Muscle of leg (tissue), 3 donors: ENCODE measurements at regions not wholly inside any gene's neighbourhood (a gene's known extent, or its start where the extent isn't known, plus 50 kb on each side); places are given as distances from the start of the nearest gene placed in this dataset.
A peak's percentile ranks its signal among the peaks of the same experiment; 100 is the strongest.

Source experiments
- DNase-seq: peaks from one replicate; pipeline ENCODE4 v3.0.0; 2013
- H3K27ac ChIP-seq: one replicate; pipeline ENCODE4 v1.5.1; 2013; ENCODE audit warnings: mild to moderate bottlenecking, low read length, control low read depth
- H3K27me3 ChIP-seq: one replicate; pipeline ENCODE4 v1.6.1; 2013; ENCODE audit warnings: low read length; ENCODE audit not compliant: control insufficient read depth, insufficient read depth
- H3K36me3 ChIP-seq: one replicate; pipeline ENCODE4 v1.6.1; 2013; ENCODE audit warnings: low read length; ENCODE audit not compliant: control insufficient read depth, insufficient read depth
- H3K4me1 ChIP-seq: one replicate; pipeline ENCODE4 v1.6.1; 2013; ENCODE audit warnings: low read length; ENCODE audit not compliant: control insufficient read depth, insufficient read depth
- H3K4me3 ChIP-seq: one replicate; pipeline ENCODE4 v1.5.1; 2013; ENCODE audit warnings: low read length, control low read depth
- H3K9me3 ChIP-seq: replicated peaks from 2 replicates; pipeline ENCODE4 v1.6.1; 2013; ENCODE audit warnings: low read depth, low read length; ENCODE audit not compliant: control insufficient read depth
- WGBS: methylation state at CpG from one replicate; pipeline ENCODE4 v1.1.5; 2013; ENCODE audit warnings: missing lambda C conversion rate; ENCODE audit not compliant: insufficient coverage; 5-methylcytosine and 5-hydroxymethylcytosine counted together

DNA sequence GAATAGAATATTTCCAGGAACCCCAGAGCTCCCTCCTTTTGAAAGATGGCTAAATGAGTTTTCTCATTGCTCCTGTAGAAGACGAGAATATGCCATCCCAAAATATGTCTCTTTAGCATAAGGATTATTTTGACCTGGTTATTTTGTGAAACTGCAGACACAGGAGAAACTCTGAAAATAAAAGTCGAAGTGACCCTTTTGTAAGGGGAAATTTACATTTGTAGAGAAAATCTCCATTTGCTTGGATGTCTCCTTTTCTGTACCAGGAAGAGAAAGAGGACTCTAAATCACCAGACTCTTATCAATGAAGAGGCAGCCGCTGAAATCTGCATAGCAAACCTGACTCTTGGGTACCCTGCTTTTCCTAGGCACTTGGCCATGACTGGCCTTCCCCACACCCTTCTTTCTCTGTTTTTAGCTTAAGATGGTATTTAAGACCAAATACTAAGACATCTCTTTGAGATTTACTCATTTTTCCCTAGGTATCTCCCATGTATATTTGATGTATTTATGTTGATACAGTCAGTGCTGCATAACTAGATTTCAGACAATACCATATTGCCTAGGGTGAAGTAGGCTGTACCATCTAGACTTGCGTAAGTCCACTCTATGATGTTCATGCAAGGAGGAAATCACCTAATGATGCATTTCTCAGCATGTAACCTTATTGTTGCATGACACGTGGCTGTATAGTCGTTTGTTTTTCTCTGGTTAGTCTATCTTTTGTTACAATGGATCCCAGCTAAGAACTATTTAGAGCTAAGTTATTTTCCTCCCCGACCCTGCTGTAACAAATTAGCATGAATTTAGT, 98.2 kb upstream of the UBE3A start:
- H3K4me3 ChIP-seq = no peak overlapping the region
- H3K27ac ChIP-seq = no peak overlapping the region
- H3K4me1 ChIP-seq = peaks cover 2% of the 10 kb centered on the region
- no peaks in the 10 kb centered on the region for H3K36me3 ChIP-seq
- no CpG with 5 or more reads among the region's 7 CpGs for whole genome bisulfite sequencing
- H3K9me3 ChIP-seq = no peaks in the 10 kb centered on the region
- H3K27me3 ChIP-seq = no peaks in the 10 kb centered on the region
- DNase-seq = no peak

DNA sequence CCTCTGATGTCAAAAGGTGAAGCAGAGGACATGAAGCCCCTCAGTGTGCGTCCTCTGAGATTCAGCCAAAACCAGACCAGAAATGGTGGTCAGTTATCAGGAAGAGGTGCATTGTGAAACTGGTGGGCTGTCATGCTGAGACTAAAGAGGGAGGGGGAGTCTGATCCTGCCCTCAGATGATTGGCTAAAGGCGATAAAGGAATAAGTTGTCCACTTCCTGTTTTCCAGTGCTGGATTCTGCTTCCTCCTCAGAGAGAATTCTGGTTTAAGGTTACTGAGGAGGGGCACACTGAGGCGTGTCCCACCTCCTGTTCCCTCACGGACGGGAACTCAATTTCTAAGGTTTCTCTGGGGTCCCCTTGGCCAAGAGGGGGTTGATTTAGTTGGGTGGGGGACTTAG, 97.0 kb upstream of the UBE3A start:
- H3K9me3 ChIP-seq = no peaks in the 10 kb centered on the region
- H3K27ac ChIP-seq = no peak overlapping the region
- no peak for DNase-seq
- 79% methylated on average over 2 of the region's 5 CpGs for WGBS
- H3K27me3 ChIP-seq = no peaks in the 10 kb centered on the region
- H3K4me1 ChIP-seq = peaks cover 2% of the 10 kb centered on the region
- H3K4me3 ChIP-seq = no peak overlapping the region
- no peaks in the 10 kb centered on the region for H3K36me3 ChIP-seq

DNA sequence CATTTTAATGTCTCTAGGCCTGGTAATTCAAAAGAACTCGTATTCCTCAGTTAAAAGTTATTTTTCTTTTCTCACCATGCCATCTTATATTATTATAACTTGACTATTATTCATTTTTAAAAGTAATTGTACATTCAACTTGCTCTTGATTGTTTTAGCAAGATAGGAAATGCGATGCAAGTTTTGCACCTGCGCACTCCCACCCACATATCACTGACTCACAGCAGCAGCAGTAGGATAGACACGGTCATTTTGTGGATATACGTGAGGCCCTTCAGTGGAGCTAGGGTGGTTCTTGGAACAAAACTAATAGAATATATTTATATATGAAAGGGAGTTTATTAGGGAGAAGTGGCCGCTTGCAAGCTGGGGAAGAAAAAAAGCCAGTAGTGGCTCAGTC, 95.5 kb upstream of the UBE3A start:
- Histone ChIP-seq H3K27ac (no peak overlapping the region), H3K4me1 (peaks cover 2% of the 10 kb centered on the region), H3K4me3 (no peak overlapping the region), H3K27me3 (no peaks in the 10 kb centered on the region), H3K36me3 (no peaks in the 10 kb centered on the region), H3K9me3 (no peaks in the 10 kb centered on the region)
- 75% methylated on average over 1 of the region's 6 CpGs for WGBS
- DNase-seq = no peak

DNA sequence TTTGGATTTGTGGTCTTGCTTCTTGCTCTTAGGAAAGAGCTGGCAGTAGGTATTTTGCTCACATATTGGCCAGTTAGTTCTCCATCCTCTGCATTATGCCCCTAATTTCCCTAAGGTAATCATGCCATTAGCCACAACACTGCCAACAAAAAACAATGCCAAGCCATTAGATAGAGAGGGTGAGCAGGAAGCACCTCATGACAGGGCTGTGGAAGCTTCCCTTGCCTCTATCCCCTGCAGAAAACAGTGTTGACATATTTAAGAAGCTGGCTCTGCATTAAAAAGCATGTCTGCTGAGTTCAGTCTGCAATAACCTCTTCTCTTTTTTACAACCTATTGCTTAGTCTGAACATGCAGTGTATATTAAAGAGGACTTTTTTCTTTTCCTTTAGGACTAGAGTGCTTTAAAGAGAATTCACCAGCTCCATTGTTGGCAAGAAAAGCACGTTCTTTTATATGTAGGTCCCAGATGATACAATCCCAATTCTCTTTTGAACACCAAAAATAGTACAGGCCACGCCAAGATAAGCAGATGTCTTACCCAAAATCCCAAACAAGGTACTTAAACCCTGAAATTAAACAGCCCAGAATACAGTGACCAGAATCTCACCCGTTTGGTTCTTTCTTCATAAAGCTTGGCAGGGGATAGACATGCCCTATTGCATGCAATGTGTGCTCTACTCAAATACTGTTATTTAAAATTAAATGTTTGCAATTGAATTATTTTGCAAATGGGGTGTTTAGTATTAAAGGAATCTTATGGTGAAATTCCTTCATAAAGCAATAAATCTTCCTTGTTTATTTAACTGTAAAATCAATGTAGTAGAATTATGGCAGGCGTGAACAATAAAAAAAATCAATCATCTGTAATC, 93.7 kb upstream of the UBE3A start:
- no peak overlapping the region for H3K27ac ChIP-seq
- 20% methylated on average over 1 of the region's 4 CpGs for WGBS
- peak; percentile 29 for DNase-seq
- H3K36me3 ChIP-seq = no peaks in the 10 kb centered on the region
- H3K27me3 ChIP-seq = no peaks in the 10 kb centered on the region
- no peak overlapping the region for H3K4me3 ChIP-seq
- H3K9me3 ChIP-seq = no peaks in the 10 kb centered on the region
- peaks cover 2% of the 10 kb centered on the region for H3K4me1 ChIP-seq

DNA sequence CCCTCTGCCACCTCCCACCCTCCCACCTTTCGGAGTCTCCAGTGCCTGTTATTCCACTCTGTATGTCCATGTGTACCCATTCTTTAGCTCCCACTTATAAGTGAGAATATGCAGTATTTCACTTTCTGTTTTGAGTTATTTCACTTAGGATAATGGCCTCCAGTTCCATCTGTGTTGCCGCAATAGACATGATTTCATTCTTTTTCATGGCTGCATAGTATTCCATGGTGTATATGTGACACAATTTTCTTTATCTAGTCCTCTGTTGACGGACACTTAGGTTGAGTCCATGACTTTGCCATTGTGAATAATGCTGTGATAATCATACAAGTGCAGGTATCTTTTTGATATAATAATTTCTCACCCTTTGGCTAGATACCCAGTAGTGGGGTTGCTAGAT, 91.0 kb upstream of the UBE3A start:
- no peak overlapping the region for H3K4me3 ChIP-seq
- no CpG with 5 or more reads among the region's 3 CpGs for WGBS
- H3K27me3 ChIP-seq = no peaks in the 10 kb centered on the region
- H3K4me1 ChIP-seq = peaks cover 2% of the 10 kb centered on the region
- no peaks in the 10 kb centered on the region for H3K36me3 ChIP-seq
- DNase-seq = no peak
- H3K27ac ChIP-seq = no peak overlapping the region
- no peaks in the 10 kb centered on the region for H3K9me3 ChIP-seq

DNA sequence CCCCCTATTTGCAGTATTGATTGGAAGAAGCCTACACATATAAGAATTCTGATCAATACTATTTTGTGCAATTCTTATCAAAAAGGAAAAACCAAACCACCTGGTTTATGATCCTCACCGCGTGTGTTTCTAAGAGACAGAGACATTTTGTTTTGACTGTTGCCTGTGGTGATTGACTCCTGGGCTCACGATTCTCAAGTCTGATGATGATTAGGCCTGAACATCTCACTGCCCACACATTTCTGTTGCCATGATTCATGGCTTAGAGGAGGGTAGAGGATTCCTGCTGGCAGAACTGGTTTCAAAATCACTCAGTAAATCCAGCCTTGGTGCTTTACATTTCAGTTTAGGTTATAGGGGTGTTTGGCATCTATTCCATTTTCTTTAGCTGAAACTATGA, 88.3 kb upstream of the UBE3A start:
- no peak overlapping the region for H3K4me3 ChIP-seq
- no peak overlapping the region for H3K27ac ChIP-seq
- H3K9me3 ChIP-seq = no peaks in the 10 kb centered on the region
- no CpG with 5 or more reads among the region's 3 CpGs for WGBS
- no peaks in the 10 kb centered on the region for H3K36me3 ChIP-seq
- DNase-seq = no peak
- no peaks in the 10 kb centered on the region for H3K27me3 ChIP-seq
- H3K4me1 ChIP-seq = no peaks in the 10 kb centered on the region

DNA sequence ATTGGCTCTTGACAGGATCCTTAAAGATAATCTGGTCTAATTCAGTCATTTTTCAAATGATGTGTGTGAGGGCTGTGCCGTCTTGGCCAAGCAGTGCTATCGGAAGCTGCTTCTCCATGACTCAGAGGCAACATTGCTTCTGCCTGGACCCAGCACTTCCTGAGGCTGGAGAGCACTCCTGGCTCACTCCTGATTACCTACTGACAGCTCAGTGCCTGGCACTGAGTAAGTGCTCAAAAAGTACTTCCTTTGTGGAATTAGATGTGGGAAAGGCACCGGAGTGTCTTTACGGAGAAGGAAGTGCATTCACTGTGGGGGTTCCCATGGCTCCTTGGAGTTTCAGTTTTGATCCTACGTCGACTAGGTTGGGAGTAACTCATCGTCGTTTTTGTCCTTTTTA, 86.9 kb upstream of the UBE3A start:
- Histone ChIP-seq H3K9me3 (no peaks in the 10 kb centered on the region), H3K27ac (no peak overlapping the region), H3K4me1 (no peaks in the 10 kb centered on the region), H3K4me3 (no peak overlapping the region), H3K27me3 (no peaks in the 10 kb centered on the region), H3K36me3 (no peaks in the 10 kb centered on the region)
- no peak for DNase-seq
- WGBS = 40% methylated on average over 2 of the region's 8 CpGs

DNA sequence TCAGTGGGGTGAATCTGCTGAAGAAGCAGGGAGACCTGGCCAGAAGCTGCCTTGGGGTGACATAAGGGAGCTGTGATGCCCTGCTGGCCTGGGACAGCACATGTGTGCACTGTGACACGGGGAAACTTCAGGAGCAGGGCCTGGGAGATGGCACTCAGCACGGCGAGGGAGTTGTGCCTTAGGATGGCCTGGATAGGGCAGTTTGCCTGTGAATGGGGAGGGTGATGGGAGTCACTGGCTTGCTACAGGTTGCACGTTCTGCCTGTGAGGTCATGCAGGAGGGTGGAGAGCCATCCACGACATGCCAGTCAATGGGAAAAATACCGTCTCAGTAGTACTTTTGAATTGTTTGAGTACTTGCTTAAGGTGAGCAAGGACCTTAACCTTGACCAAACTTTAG, 76.8 kb upstream of the UBE3A start:
- H3K27ac ChIP-seq = no peak overlapping the region
- no peak overlapping the region for H3K4me3 ChIP-seq
- WGBS = 66% methylated on average over 5 of the region's 6 CpGs

DNA sequence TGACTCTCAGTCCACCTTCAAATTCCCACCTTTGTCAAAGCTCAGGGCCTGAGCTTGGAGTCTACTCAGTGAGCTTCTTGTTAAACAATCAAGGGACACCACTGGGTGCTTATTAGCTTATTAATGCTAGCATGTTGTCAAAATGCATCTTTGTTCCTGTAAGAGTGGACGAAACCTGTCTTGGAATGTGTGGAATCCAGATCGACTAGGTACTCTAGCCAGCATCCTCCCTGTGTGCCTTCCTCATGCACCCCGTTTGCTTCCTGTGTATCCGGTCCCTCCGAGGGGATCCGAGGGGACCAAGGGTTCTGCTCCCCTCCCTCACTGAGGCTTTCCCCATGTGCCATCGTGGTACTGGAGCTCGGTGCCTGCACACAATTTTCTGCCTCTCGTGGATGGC, 75.7 kb upstream of the UBE3A start:
- 91% methylated on average over 8 of the region's 9 CpGs for WGBS
- Histone ChIP-seq H3K9me3 (no peaks in the 10 kb centered on the region), H3K27ac (no peak overlapping the region), H3K4me1 (no peaks in the 10 kb centered on the region), H3K4me3 (no peak overlapping the region), H3K36me3 (no peaks in the 10 kb centered on the region), H3K27me3 (no peaks in the 10 kb centered on the region)
- DNase-seq = no peak

More for the DNA sequence above, 76.8 kb upstream of the UBE3A start:
- DNase-seq = no peak
- Histone ChIP-seq H3K36me3 (no peaks in the 10 kb centered on the region), H3K4me1 (no peaks in the 10 kb centered on the region), H3K9me3 (no peaks in the 10 kb centered on the region), H3K27me3 (no peaks in the 10 kb centered on the region)

DNA sequence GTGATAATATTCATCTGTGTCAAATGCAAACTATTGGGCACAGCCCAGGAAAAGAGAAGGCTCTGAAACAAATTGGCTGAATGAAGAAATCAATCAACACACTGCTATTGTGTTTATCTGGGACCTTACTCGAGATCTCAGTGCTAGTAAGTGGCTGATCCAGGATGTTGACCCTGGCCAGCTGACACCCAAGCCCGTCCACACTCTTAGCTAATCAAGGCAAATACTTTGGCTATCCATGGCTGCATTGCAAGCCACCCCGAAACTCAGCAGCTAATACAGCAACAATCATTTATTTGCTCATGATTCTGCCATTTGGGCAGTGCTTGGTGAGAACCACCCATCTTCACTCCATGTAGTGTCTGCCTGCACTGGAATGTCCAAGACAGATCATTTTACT, 74.1 kb upstream of the UBE3A start:
- Histone ChIP-seq H3K36me3 (no peaks in the 10 kb centered on the region), H3K9me3 (no peaks in the 10 kb centered on the region), H3K27me3 (no peaks in the 10 kb centered on the region), H3K27ac (no peak overlapping the region), H3K4me3 (no peak overlapping the region), H3K4me1 (no peaks in the 10 kb centered on the region)
- no peak for DNase-seq
- 83% methylated on average over 3 of the region's 3 CpGs for WGBS
